HFFc6 (cell line): ENCODE measurements at regions not wholly inside any gene's neighbourhood (a gene's known extent, or its start where the extent isn't known, plus 50 kb on each side); places are given as distances from the start of the nearest gene placed in this dataset.
A peak's percentile ranks its signal among the peaks of the same experiment; 100 is the strongest.

Experiments used
- DNase-seq: peaks from one replicate; pipeline ENCODE4 v3.0.0-alpha.2; 2018
- H3K27ac Mint-ChIP-seq: 2 replicates; pipeline ENCODE4 v1.8.0; 2020; ENCODE audit warnings: mild to moderate bottlenecking, mixed read lengths
- H3K27me3 Mint-ChIP-seq: 2 replicates; pipeline ENCODE4 v1.8.0; 2021; ENCODE audit warnings: mild to moderate bottlenecking, moderate library complexity, mixed read lengths; ENCODE audit not compliant: insufficient read depth
- H3K36me3 Mint-ChIP-seq: 2 replicates; pipeline ENCODE4 v1.8.0; 2021; ENCODE audit warnings: low read depth, mixed read lengths
- H3K4me1 Mint-ChIP-seq: 2 replicates; pipeline ENCODE4 v1.8.0; 2020; ENCODE audit warnings: low read depth, mixed read lengths
- H3K4me3 Mint-ChIP-seq: 2 replicates; pipeline ENCODE4 v1.8.0; 2020; ENCODE audit warnings: mild to moderate bottlenecking, moderate library complexity, mixed read lengths
- H3K9me3 Mint-ChIP-seq: 2 replicates; pipeline ENCODE4 v1.8.0; 2020; ENCODE audit warnings: mild to moderate bottlenecking, mixed read lengths
- TF ChIP-seq, protein P1 (sequence below): fragments of 200-600 bp; sonication (generic); IDR thresholded peaks from 2 replicates; pipeline ENCODE4 v1.5.0; 2021; ENCODE audit warnings: antibody characterized with exemption, mild to moderate bottlenecking

DNA sequence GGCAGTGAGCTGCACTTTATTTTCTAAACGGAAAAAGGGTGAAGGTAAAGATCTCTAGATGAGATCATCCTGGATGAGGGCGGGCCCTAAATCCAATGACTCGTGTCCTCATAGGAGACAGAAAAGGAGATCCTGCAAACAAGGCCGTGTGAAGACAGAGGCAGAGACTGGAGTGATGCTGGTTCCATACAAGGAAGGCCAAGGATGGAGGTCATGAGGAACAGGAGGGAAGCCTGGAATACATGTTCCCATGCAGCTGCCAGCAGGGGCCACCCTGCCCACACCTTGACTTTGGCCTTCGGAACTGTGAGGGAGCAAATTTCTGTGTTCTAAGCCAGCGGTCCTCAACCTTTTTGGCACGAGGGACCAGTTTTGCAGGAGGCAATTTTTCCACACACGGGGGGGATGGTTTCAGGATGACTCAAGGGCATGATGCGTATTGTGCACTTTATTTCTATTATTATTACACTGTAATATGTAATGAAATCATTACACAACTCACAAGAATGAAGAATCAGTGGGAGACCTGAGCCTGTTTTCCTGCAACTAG lies 94.3 kb downstream of the PSMG1 start:
- Mint-ChIP-seq H3K27me3 (peaks cover 10% of the 10 kb centered on the region), H3K9me3 (peaks cover 3% of the 10 kb centered on the region; the same call in 1 of the 2 replicates), H3K27ac (peak overlapping the region; percentile 81), H3K4me3 (peak overlapping the region; percentile 57), H3K4me1 (peaks cover 22% of the 10 kb centered on the region), H3K36me3 (no peaks in the 10 kb centered on the region)
- DNase-seq = peak; percentile 68
- TF ChIP-seq, protein P1, sequence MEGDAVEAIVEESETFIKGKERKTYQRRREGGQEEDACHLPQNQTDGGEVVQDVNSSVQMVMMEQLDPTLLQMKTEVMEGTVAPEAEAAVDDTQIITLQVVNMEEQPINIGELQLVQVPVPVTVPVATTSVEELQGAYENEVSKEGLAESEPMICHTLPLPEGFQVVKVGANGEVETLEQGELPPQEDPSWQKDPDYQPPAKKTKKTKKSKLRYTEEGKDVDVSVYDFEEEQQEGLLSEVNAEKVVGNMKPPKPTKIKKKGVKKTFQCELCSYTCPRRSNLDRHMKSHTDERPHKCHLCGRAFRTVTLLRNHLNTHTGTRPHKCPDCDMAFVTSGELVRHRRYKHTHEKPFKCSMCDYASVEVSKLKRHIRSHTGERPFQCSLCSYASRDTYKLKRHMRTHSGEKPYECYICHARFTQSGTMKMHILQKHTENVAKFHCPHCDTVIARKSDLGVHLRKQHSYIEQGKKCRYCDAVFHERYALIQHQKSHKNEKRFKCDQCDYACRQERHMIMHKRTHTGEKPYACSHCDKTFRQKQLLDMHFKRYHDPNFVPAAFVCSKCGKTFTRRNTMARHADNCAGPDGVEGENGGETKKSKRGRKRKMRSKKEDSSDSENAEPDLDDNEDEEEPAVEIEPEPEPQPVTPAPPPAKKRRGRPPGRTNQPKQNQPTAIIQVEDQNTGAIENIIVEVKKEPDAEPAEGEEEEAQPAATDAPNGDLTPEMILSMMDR = peak; percentile 38; the same call in 1 of the 2 replicates

DNA sequence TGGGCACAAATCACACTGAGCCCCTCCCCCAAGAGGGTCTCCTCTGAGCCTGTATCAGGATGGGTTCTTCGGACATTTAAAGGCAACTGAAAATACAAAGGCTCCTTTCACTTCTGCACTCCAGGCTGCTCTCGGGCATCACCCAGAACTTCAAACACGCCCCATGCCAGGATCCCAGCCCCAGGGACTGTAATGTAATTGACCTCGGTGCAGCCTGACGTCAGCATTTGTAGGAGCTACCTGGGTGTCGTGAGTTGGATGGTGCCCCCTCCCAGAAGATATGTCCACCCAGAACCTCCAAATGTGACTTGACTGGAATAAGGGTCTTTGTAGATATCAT lies 95.2 kb downstream of the PSMG1 start:
- Mint-ChIP-seq H3K4me3 (peak overlapping the region; percentile 57), H3K27ac (no peak overlapping the region), H3K4me1 (peaks cover 28% of the 10 kb centered on the region), H3K27me3 (peaks cover 3% of the 10 kb centered on the region), H3K9me3 (peaks cover 3% of the 10 kb centered on the region; the same call in 1 of the 2 replicates), H3K36me3 (no peaks in the 10 kb centered on the region)
- DNase-seq = no peak
- TF ChIP-seq, protein P1 = no peak

DNA sequence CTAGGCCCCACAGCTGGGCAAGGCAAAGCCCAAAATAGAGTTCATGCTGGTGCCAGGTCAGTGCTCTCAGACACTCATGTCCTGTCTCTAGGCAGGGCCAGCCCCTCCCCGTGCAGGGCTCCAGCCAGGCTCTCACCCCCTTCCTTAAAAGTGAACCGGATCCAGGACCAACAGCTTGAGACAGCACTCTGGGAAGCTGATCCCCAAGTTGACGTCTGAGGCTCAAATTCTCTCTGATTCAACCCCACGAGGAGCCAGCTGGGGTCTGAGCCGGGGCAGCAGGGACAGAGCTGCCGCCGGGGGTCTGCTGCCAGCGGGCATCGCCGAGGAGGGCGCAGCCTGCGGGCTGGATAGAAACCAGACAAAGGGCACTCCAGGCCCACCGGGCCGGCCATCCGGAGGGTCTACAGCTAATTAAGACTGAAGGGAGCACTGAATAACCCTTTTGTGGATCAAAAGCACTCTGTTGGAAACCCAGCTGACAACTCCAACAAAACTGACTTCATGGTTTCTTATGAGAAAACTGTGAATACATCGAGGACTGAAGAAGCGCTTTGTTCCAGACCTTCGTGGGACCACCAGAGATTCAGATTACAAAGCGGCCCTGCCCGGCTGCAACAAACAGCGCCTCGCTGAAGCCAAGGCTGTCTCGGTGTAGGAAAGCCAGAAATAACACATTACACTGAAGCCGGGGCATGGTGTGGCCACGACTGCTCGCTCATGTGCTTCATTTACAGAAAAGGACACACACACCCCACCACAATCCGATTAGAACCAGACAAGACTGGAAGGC lies 95.8 kb downstream of the PSMG1 start:
- H3K36me3 Mint-ChIP-seq = no peaks in the 10 kb centered on the region
- H3K4me1 Mint-ChIP-seq = peaks cover 28% of the 10 kb centered on the region
- H3K27ac Mint-ChIP-seq = no peak overlapping the region
- TF ChIP-seq, protein P1 = no peak
- peaks cover 3% of the 10 kb centered on the region; the same call in 1 of the 2 replicates for H3K9me3 Mint-ChIP-seq
- peak overlapping the region; percentile 57 for H3K4me3 Mint-ChIP-seq
- no peak for DNase-seq
- peaks cover 3% of the 10 kb centered on the region for H3K27me3 Mint-ChIP-seq

DNA sequence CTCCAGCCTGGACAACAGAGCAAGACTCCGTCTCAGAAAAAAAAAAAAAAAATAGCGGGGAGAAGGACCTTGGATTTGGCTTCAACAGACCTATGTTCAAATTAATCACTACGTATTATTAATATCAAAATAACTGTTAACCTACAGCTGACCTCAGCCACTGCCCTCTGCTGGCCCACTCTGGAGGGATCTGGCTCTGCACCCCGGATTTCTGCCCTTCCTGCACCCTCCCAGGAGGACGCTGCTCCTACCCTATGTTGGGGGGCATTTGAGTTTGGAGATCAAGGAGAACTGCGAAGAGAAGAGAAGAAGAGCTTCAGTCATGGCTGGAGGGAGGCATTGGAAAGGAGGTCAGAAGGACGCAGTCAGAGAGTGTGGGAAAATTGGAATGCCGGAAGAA lies 96.7 kb downstream of the PSMG1 start:
- Mint-ChIP-seq H3K4me3 (no peak overlapping the region), H3K27ac (no peak overlapping the region), H3K4me1 (peaks cover 28% of the 10 kb centered on the region), H3K9me3 (peaks cover 3% of the 10 kb centered on the region; the same call in 1 of the 2 replicates), H3K36me3 (no peaks in the 10 kb centered on the region), H3K27me3 (peaks cover 5% of the 10 kb centered on the region)
- TF ChIP-seq, protein P1 = peak; percentile 49; the same call in 1 of the 2 replicates
- no peak for DNase-seq

DNA sequence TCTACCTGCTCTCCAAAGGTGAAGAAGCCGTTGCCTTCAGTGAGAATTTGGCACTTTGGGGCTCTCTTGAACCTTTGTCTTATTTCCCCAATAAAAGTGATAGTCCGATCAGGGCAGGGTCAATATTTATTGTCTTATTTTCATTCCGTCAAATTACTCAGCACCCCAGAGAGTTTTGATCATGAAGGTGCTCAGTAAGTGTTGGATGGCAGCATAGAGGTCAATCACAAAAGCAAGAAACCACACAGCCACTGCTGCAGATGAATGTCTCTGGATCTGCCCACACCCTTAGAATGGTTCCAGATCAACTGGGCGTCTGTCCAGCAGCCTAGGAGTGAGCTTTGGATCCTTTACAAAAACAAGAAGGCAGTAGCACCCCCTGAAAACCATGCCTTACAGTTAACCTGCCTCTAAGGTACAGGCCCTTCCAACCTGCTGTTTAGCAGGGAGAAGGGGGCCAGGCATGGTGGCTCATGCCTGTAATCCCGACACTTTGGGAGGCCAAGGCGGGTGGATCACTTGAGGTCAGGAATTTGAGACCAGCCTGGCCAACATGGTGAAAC lies 97.3 kb downstream of the PSMG1 start:
- peaks cover 28% of the 10 kb centered on the region for H3K4me1 Mint-ChIP-seq
- TF ChIP-seq, protein P1 = no peak

More for the DNA sequence above, 97.3 kb downstream of the PSMG1 start:
- Mint-ChIP-seq H3K9me3 (peaks cover 3% of the 10 kb centered on the region; the same call in 1 of the 2 replicates), H3K27ac (no peak overlapping the region), H3K36me3 (no peaks in the 10 kb centered on the region), H3K27me3 (peaks cover 11% of the 10 kb centered on the region), H3K4me3 (no peak overlapping the region)
- no peak for DNase-seq
